Karpas-422 (cell line): ENCODE measurements at regions not wholly inside any gene's neighbourhood (a gene's known extent, or its start where the extent isn't known, plus 50 kb on each side); places are given as distances from the start of the nearest gene placed in this dataset.

Experiments used
- DNase-seq: peaks from one replicate; pipeline ENCODE4 v3.0.0-alpha.2; 2015
- H2AFZ ChIP-seq: fragments of 200-600 bp; sonication (generic); 2 replicates; pipeline ENCODE4 v1.6.1; 2014; ENCODE audit warnings: antibody characterized with exemption, low read length, mixed read lengths
- H3K27ac ChIP-seq: fragments of 200-600 bp; sonication (generic); 2 replicates; pipeline ENCODE4 v1.5.1; 2014; ENCODE audit warnings: mild to moderate bottlenecking, low read length, moderate library complexity
- H3K27me3 ChIP-seq: fragments of 200-600 bp; sonication (generic); 2 replicates; pipeline ENCODE4 v1.6.1; 2014; ENCODE audit warnings: low read length, mixed read lengths
- H3K36me3 ChIP-seq: fragments of 200-600 bp; sonication (generic); 2 replicates; pipeline ENCODE4 v1.6.1; 2014; ENCODE audit warnings: low read length, mixed read lengths; ENCODE audit not compliant: insufficient read depth
- H3K4me1 ChIP-seq: fragments of 200-600 bp; sonication (generic); 2 replicates; pipeline ENCODE4 v1.6.1; 2014; ENCODE audit warnings: mild to moderate bottlenecking, low read length, mixed read lengths
- H3K4me2 ChIP-seq: fragments of 200-600 bp; sonication (generic); 2 replicates; pipeline ENCODE4 v1.6.1; 2014; ENCODE audit warnings: low read length, low read depth, mild to moderate bottlenecking; ENCODE audit not compliant: poor library complexity, severe bottlenecking
- H3K4me3 ChIP-seq: fragments of 200-600 bp; sonication (generic); 2 replicates; pipeline ENCODE4 v1.5.1; 2014; ENCODE audit warnings: mild to moderate bottlenecking, antibody characterized with exemption, low read length, mixed read lengths
- H3K79me2 ChIP-seq: fragments of 200-600 bp; sonication (generic); 2 replicates; pipeline ENCODE4 v1.6.1; 2014; ENCODE audit warnings: mild to moderate bottlenecking, low read length, mixed read lengths
- H3K9ac ChIP-seq: fragments of 200-600 bp; sonication (generic); 2 replicates; pipeline ENCODE4 v1.6.0; 2014; ENCODE audit warnings: low read length
- H3K9me2 ChIP-seq: fragments of 200-600 bp; sonication (generic), shearing (Covaris generic); replicated peaks from 2 replicates; pipeline ENCODE4 v1.6.0; 2014; ENCODE audit warnings: mild to moderate bottlenecking, low read length, moderate library complexity; ENCODE audit not compliant: insufficient read depth
- H3K9me3 ChIP-seq: fragments of 300-700, 200-600 bp; sonication (generic); 2 replicates; pipeline ENCODE4 v1.6.1; 2014; ENCODE audit warnings: low read length, mixed read lengths
- H4K20me1 ChIP-seq: fragments of 200-600 bp; sonication (generic); 2 replicates; pipeline ENCODE4 v1.6.1; 2014; ENCODE audit warnings: mild to moderate bottlenecking, antibody characterized with exemption, low read length, low read depth; ENCODE audit not compliant: insufficient read depth

DNA sequence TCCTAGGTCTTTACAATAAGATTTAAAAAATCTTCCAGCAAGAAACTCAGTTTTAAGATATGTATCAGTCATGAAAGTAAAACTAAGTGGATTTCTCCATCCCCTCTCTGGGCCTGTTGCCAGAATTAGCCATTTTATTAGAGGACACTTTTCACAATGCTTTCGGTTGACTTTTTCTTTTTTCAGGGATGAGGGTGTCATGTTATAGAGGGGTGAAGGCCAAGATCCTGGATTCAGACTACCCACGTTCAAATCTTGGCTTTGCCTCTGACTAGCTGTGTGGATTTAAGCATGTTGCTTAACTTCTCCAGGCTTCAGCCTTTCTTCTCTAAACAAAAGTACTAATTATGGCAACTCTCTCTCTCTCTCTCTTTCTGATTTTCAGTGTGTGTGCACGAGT lies 111.7 kb upstream of the COX10 start:
- Histone ChIP-seq H3K9ac (no peak overlapping the region), H3K27ac (no peak overlapping the region), H3K27me3 (no peaks in the 10 kb centered on the region), H3K9me3 (no peaks in the 10 kb centered on the region), H3K36me3 (no peaks in the 10 kb centered on the region), H3K4me1 (no peaks in the 10 kb centered on the region), H3K4me2 (no peak overlapping the region), H3K79me2 (no peaks in the 10 kb centered on the region), H3K4me3 (no peak overlapping the region), H4K20me1 (no peaks in the 10 kb centered on the region), H2AFZ (no peak overlapping the region), H3K9me2 (no peaks in the 10 kb centered on the region; the same call in 1 of the 2 replicates)
- no peak for DNase-seq

DNA sequence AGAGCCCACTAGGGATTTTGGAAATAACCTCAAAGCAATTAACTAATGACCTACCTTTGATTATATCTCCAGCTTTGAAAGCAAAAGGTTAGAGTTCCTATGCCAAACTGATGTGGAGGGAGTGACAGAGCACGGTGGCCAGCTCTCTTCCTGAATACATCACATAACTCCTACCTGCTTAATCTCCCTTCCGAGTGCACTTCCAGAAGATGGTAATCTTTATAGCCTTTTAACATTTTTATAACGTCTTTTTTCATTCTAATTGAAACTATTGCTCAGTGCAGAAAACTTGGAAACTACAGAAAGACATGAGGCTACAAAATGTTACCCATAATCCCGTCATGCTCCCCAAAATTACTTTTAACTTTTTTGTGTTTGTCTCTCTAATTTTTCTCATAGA lies 110.5 kb upstream of the COX10 start:
- Histone ChIP-seq H3K9me2 (no peaks in the 10 kb centered on the region; the same call in 1 of the 2 replicates), H3K9me3 (no peaks in the 10 kb centered on the region)

DNA sequence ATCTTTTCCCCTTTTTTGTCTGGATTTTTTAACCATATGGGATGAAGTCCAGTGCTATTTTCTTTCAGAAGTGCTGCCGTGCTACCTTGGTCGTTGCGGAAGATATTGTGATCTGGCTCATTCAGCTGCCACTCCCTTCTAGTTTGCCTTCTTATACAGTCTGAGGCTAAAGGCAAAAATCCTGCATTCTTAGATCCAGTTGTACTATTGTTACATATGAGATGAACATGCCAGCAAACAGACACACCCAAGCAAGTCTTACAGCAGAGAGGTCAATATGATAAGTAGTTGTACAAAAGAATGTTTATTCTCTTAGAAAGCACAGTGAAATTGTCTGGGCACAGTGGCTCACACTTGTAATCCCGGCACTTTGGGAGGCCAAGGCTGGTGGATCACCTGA lies 108.0 kb upstream of the COX10 start:
- H3K9me3 ChIP-seq = no peaks in the 10 kb centered on the region
- no peak overlapping the region for H3K27ac ChIP-seq
- H3K9ac ChIP-seq = no peak overlapping the region
- H3K4me2 ChIP-seq = no peak overlapping the region
- no peaks in the 10 kb centered on the region for H3K79me2 ChIP-seq
- no peaks in the 10 kb centered on the region for H3K27me3 ChIP-seq
- H4K20me1 ChIP-seq = no peaks in the 10 kb centered on the region
- H3K36me3 ChIP-seq = no peaks in the 10 kb centered on the region
- no peak for DNase-seq
- H3K4me3 ChIP-seq = no peak overlapping the region
- H3K9me2 ChIP-seq = no peaks in the 10 kb centered on the region
- no peak overlapping the region for H2AFZ ChIP-seq
- H3K4me1 ChIP-seq = no peaks in the 10 kb centered on the region

More for the DNA sequence above, 110.5 kb upstream of the COX10 start:
- no peaks in the 10 kb centered on the region for H3K36me3 ChIP-seq
- H3K27ac ChIP-seq = no peak overlapping the region
- no peaks in the 10 kb centered on the region for H3K27me3 ChIP-seq
- no peaks in the 10 kb centered on the region for H3K79me2 ChIP-seq
- H3K9ac ChIP-seq = no peak overlapping the region
- H4K20me1 ChIP-seq = no peaks in the 10 kb centered on the region
- no peak overlapping the region for H3K4me2 ChIP-seq
- DNase-seq = no peak
- H2AFZ ChIP-seq = no peak overlapping the region
- H3K4me1 ChIP-seq = no peaks in the 10 kb centered on the region
- no peak overlapping the region for H3K4me3 ChIP-seq

DNA sequence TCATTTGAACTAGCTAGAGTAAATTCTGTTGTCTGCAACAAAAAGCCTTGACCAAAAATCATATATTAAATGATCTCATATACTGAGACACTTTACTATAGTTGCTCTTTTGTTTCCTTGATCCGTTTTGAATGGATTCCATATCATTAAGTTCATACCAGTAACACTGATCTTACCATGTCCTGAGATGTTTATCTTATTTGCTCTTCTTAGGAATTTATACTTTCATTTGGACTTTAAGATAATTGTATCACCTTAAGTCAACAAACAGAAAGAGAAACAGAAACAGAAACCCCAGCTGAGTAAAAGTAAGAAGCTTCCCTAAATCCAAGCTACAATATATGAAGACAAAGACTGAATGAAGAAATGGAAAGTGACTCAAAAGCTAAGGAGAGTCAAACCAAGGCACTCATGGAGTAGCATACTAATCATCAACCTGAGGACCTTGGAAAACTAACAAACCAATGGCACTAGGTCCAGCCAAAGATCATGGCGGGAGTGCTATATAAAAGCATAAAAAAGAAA lies 106.5 kb upstream of the COX10 start:
- Histone ChIP-seq H4K20me1 (no peaks in the 10 kb centered on the region), H2AFZ (no peak overlapping the region), H3K9ac (no peak overlapping the region), H3K4me3 (no peak overlapping the region), H3K79me2 (no peaks in the 10 kb centered on the region), H3K4me1 (no peaks in the 10 kb centered on the region), H3K9me2 (no peaks in the 10 kb centered on the region), H3K4me2 (no peak overlapping the region), H3K36me3 (no peaks in the 10 kb centered on the region), H3K27me3 (no peaks in the 10 kb centered on the region), H3K9me3 (no peaks in the 10 kb centered on the region), H3K27ac (no peak overlapping the region)
- DNase-seq = no peak

- DNase-seq = no peak
- H3K4me3 ChIP-seq = no peak overlapping the region
- H3K4me2 ChIP-seq = no peak overlapping the region
- H2AFZ ChIP-seq = no peak overlapping the region
- H3K79me2 ChIP-seq = no peaks in the 10 kb centered on the region
- H4K20me1 ChIP-seq = no peaks in the 10 kb centered on the region
- H3K9me2 ChIP-seq = no peaks in the 10 kb centered on the region
- no peaks in the 10 kb centered on the region for H3K9me3 ChIP-seq
- no peaks in the 10 kb centered on the region for H3K27me3 ChIP-seq
- H3K27ac ChIP-seq = no peak overlapping the region
- no peak overlapping the region for H3K9ac ChIP-seq
- H3K36me3 ChIP-seq = no peaks in the 10 kb centered on the region
- H3K4me1 ChIP-seq = peaks cover 8% of the 10 kb centered on the region; the same call in 1 of the 2 replicates
These were observed 101.9 kb upstream of the COX10 start for GRCh38 chr17:13967416-13967815.

DNA sequence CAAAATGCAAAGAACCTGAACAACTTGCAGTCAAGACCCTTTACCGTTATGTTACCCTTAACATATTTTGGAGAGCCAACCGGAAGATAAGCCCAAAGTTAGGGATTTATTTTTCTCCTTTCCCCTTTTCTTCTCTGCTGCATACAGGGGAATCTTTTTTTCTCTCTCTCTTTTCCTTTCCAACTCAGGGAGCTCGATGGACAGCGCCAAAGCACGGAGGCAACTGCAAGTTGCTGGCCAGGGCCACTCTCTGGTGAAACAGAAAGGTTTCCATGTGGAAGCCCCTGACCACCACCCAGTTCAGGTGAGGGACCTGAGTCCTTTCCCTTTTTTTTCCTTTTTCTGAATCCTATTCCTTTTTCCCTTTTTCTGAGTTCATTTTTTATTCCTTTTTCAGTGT lies 98.8 kb upstream of the COX10 start:
- no peaks in the 10 kb centered on the region for H3K36me3 ChIP-seq
- no peak overlapping the region for H3K4me3 ChIP-seq
- no peak overlapping the region for H3K4me2 ChIP-seq
- H2AFZ ChIP-seq = no peak overlapping the region
- H3K9me3 ChIP-seq = no peaks in the 10 kb centered on the region
- H3K79me2 ChIP-seq = no peaks in the 10 kb centered on the region
- no peaks in the 10 kb centered on the region for H3K9me2 ChIP-seq
- DNase-seq = no peak
- H3K4me1 ChIP-seq = peaks cover 8% of the 10 kb centered on the region; the same call in 1 of the 2 replicates
- H3K27me3 ChIP-seq = no peaks in the 10 kb centered on the region
- no peak overlapping the region for H3K27ac ChIP-seq
- H4K20me1 ChIP-seq = no peaks in the 10 kb centered on the region
- no peak overlapping the region for H3K9ac ChIP-seq

- Histone ChIP-seq H3K4me3 (no peak overlapping the region), H4K20me1 (no peaks in the 10 kb centered on the region), H3K4me2 (no peak overlapping the region), H3K27me3 (no peaks in the 10 kb centered on the region), H3K27ac (no peak overlapping the region), H3K4me1 (peaks cover 8% of the 10 kb centered on the region; the same call in 1 of the 2 replicates), H3K9ac (no peak overlapping the region), H2AFZ (no peak overlapping the region), H3K9me3 (no peaks in the 10 kb centered on the region), H3K79me2 (no peaks in the 10 kb centered on the region), H3K36me3 (no peaks in the 10 kb centered on the region), H3K9me2 (no peaks in the 10 kb centered on the region)
- DNase-seq = no peak
These were observed 95.2 kb upstream of the COX10 start for GRCh38 chr17:13973960-13974651.

- H3K4me2 ChIP-seq = no peak overlapping the region
- H2AFZ ChIP-seq = no peak overlapping the region
- H3K36me3 ChIP-seq = no peaks in the 10 kb centered on the region
- H3K79me2 ChIP-seq = no peaks in the 10 kb centered on the region
- H4K20me1 ChIP-seq = no peaks in the 10 kb centered on the region
- H3K4me3 ChIP-seq = no peak overlapping the region
- H3K9me2 ChIP-seq = 0 out of 2 replicates have a peak, but pooled peaks cover 6% of the 10 kb centered on the region
- H3K27me3 ChIP-seq = no peaks in the 10 kb centered on the region
- DNase-seq = no peak
- H3K27ac ChIP-seq = no peak overlapping the region
- no peaks in the 10 kb centered on the region for H3K9me3 ChIP-seq
- H3K4me1 ChIP-seq = no peaks in the 10 kb centered on the region
- H3K9ac ChIP-seq = no peak overlapping the region
These were observed 91.5 kb upstream of the COX10 start for GRCh38 chr17:13977837-13978236.
